Neural cell (in vitro differentiated cells): ENCODE measurements at regions not wholly inside any gene's neighbourhood (a gene's known extent, or its start where the extent isn't known, plus 50 kb on each side); places are given as distances from the start of the nearest gene placed in this dataset.

ENCODE experiments used
- H2AFZ ChIP-seq: fragments of 200-600, 300-800 bp; sonication (generic), shearing (Covaris generic); 2 replicates; pipeline ENCODE4 v1.6.0; 2014; ENCODE audit warnings: low read depth, mild to moderate bottlenecking, antibody characterized with exemption, low read length, moderate library complexity
- H3F3A ChIP-seq: fragments of 200-600 bp; shearing (Covaris generic); 2 replicates; pipeline ENCODE4 v1.6.1; 2016; ENCODE audit warnings: mild to moderate bottlenecking, moderate library complexity, mixed read lengths, antibody characterized with exemption, low read length; ENCODE audit not compliant: insufficient read depth, poor library complexity, severe bottlenecking
- H3K27ac ChIP-seq: fragments of 200-600, 300-800 bp; sonication (generic), shearing (Covaris generic); 2 replicates; pipeline ENCODE4 v1.5.1; 2014; ENCODE audit warnings: mild to moderate bottlenecking, low read length, moderate library complexity
- H3K27me3 ChIP-seq: fragments of 300-800, 200-600 bp; sonication (generic), shearing (Covaris generic); 2 replicates; pipeline ENCODE4 v1.6.0; 2014; ENCODE audit warnings: mild to moderate bottlenecking, low read depth, low read length, moderate library complexity; ENCODE audit not compliant: insufficient read depth
- H3K36me3 ChIP-seq: fragments of 300-800, 200-600 bp; sonication (generic), shearing (Covaris generic); 2 replicates; pipeline ENCODE4 v1.5.1; 2014; ENCODE audit warnings: mild to moderate bottlenecking, antibody characterized with exemption, low read length, moderate library complexity; ENCODE audit not compliant: insufficient read depth
- H3K4me2 ChIP-seq: fragments of 300-800, 200-600 bp; sonication (generic), shearing (Covaris generic); 2 replicates; pipeline ENCODE4 v1.6.0; 2014; ENCODE audit warnings: mild to moderate bottlenecking, low read length
- H3K4me3 ChIP-seq: fragments of 300-800, 200-600 bp; sonication (generic), shearing (Covaris generic); 2 replicates; pipeline ENCODE4 v1.5.1; 2014; ENCODE audit warnings: mild to moderate bottlenecking, low read length, moderate library complexity
- H3K79me2 ChIP-seq: fragments of 200-600 bp; shearing (Covaris generic); replicated peaks from 2 replicates; pipeline ENCODE4 v1.6.0; 2014; ENCODE audit warnings: mild to moderate bottlenecking, low read length, moderate library complexity; ENCODE audit not compliant: insufficient read depth
- H3K9ac ChIP-seq: fragments of 300-800, 200-600 bp; sonication (generic), shearing (Covaris generic); 2 replicates; pipeline ENCODE4 v1.6.1; 2016; ENCODE audit warnings: mild to moderate bottlenecking, low read length, mixed read lengths
- H3K9me2 ChIP-seq: fragments of 200-600 bp; shearing (Covaris generic); 2 replicates; pipeline ENCODE4 v1.6.1; 2016; ENCODE audit warnings: mild to moderate bottlenecking, low read length, mixed read lengths; ENCODE audit not compliant: insufficient read depth
- H3K9me3 ChIP-seq: fragments of 200-600, 300-800 bp; sonication (generic), shearing (Covaris generic); 2 replicates; pipeline ENCODE4 v1.6.1; 2016; ENCODE audit warnings: mild to moderate bottlenecking, mixed run types, low read length, moderate library complexity, mixed read lengths
- H4K20me1 ChIP-seq: fragments of 200-600 bp; shearing (Covaris generic); 2 replicates; pipeline ENCODE4 v1.6.1; 2016; ENCODE audit warnings: mild to moderate bottlenecking, mixed run types; ENCODE audit not compliant: insufficient read depth
- EP300 ChIP-seq: fragments of 450-650 bp; conservative IDR thresholded peaks from 2 replicates; pipeline ENCODE4 v1.6.1; 2014; ENCODE audit warnings: antibody characterized with exemption, mild to moderate bottlenecking, moderate library complexity; ENCODE audit not compliant: poor library complexity, severe bottlenecking
- EZH2 ChIP-seq: fragments of 200-600, 300-800 bp; shearing (Covaris generic), sonication (generic); IDR thresholded peaks from 2 replicates; pipeline ENCODE4 v1.6.1; 2014; ENCODE audit warnings: antibody characterized with exemption, low read length, borderline replicate concordance, mild to moderate bottlenecking; ENCODE audit not compliant: insufficient read depth, poor library complexity, severe bottlenecking
- MXI1 ChIP-seq: fragments of 450-650 bp; conservative IDR thresholded peaks from 2 replicates; pipeline ENCODE4 v1.6.1; 2014; ENCODE audit warnings: antibody characterized with exemption, mild to moderate bottlenecking; ENCODE audit not compliant: poor library complexity, severe bottlenecking
- POLR2AphosphoS5 ChIP-seq: IDR thresholded peaks from 2 replicates; pipeline ENCODE4 v1.6.1; 2012
- RAD21 ChIP-seq: fragments of 450-650 bp; conservative IDR thresholded peaks from 2 replicates; pipeline ENCODE4 v1.6.1; 2014; ENCODE audit warnings: antibody characterized with exemption, mild to moderate bottlenecking, moderate library complexity
- SMC3 ChIP-seq: fragments of 450-650 bp; conservative IDR thresholded peaks from 2 replicates; pipeline ENCODE4 v1.6.1; 2014; ENCODE audit warnings: antibody characterized with exemption, mild to moderate bottlenecking, moderate library complexity; ENCODE audit not compliant: poor library complexity
- TF ChIP-seq, protein P1 (sequence below): fragments of 450-650 bp; IDR thresholded peaks from 2 replicates; pipeline ENCODE4 v1.5.1; 2014; ENCODE audit warnings: antibody characterized with exemption, mild to moderate bottlenecking, moderate library complexity; ENCODE audit not compliant: poor library complexity, severe bottlenecking
- TF ChIP-seq, protein P2 (sequence below): IDR thresholded peaks from 2 replicates; pipeline ENCODE4 v1.6.1; 2012; ENCODE audit warnings: borderline replicate concordance

DNA sequence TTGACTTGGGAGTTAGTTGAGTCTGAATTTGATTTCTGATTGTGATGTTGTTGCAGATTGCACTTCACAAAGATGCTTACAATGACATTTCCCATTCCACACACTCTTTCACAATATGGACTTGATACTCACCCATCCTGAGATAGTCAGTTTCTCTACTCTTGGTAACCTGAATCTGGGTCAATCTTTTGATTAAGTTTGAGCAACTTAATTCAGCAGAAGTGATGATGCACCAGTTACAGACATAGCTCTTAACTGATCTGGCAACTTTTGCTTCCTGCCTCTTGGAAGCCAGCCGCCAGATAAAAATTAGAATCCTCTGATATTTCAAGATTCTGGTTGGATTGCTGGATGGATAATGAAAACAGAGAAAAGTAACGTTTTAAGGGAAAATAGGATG lies 79.7 kb upstream of the OSMR start:
- Histone ChIP-seq H3K36me3 (no peaks in the 10 kb centered on the region), H4K20me1 (no peaks in the 10 kb centered on the region), H3F3A (no peaks in the 10 kb centered on the region), H3K9me2 (no peaks in the 10 kb centered on the region), H2AFZ (no peak overlapping the region), H3K27ac (no peak overlapping the region), H3K4me2 (no peak overlapping the region), H3K79me2 (no peaks in the 10 kb centered on the region), H3K27me3 (no peaks in the 10 kb centered on the region), H3K9ac (no peak overlapping the region), H3K4me3 (no peak overlapping the region), H3K9me3 (peaks cover 5% of the 10 kb centered on the region)
- TF ChIP-seq EP300 (no peak), POLR2AphosphoS5 (no peak), MXI1 (no peak), EZH2 (no peak), RAD21 (no peak), SMC3 (no peak)
- TF ChIP-seq, protein P1, sequence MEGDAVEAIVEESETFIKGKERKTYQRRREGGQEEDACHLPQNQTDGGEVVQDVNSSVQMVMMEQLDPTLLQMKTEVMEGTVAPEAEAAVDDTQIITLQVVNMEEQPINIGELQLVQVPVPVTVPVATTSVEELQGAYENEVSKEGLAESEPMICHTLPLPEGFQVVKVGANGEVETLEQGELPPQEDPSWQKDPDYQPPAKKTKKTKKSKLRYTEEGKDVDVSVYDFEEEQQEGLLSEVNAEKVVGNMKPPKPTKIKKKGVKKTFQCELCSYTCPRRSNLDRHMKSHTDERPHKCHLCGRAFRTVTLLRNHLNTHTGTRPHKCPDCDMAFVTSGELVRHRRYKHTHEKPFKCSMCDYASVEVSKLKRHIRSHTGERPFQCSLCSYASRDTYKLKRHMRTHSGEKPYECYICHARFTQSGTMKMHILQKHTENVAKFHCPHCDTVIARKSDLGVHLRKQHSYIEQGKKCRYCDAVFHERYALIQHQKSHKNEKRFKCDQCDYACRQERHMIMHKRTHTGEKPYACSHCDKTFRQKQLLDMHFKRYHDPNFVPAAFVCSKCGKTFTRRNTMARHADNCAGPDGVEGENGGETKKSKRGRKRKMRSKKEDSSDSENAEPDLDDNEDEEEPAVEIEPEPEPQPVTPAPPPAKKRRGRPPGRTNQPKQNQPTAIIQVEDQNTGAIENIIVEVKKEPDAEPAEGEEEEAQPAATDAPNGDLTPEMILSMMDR, result no peak
- TF ChIP-seq, protein P2, sequence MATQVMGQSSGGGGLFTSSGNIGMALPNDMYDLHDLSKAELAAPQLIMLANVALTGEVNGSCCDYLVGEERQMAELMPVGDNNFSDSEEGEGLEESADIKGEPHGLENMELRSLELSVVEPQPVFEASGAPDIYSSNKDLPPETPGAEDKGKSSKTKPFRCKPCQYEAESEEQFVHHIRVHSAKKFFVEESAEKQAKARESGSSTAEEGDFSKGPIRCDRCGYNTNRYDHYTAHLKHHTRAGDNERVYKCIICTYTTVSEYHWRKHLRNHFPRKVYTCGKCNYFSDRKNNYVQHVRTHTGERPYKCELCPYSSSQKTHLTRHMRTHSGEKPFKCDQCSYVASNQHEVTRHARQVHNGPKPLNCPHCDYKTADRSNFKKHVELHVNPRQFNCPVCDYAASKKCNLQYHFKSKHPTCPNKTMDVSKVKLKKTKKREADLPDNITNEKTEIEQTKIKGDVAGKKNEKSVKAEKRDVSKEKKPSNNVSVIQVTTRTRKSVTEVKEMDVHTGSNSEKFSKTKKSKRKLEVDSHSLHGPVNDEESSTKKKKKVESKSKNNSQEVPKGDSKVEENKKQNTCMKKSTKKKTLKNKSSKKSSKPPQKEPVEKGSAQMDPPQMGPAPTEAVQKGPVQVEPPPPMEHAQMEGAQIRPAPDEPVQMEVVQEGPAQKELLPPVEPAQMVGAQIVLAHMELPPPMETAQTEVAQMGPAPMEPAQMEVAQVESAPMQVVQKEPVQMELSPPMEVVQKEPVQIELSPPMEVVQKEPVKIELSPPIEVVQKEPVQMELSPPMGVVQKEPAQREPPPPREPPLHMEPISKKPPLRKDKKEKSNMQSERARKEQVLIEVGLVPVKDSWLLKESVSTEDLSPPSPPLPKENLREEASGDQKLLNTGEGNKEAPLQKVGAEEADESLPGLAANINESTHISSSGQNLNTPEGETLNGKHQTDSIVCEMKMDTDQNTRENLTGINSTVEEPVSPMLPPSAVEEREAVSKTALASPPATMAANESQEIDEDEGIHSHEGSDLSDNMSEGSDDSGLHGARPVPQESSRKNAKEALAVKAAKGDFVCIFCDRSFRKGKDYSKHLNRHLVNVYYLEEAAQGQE, result no peak

DNA sequence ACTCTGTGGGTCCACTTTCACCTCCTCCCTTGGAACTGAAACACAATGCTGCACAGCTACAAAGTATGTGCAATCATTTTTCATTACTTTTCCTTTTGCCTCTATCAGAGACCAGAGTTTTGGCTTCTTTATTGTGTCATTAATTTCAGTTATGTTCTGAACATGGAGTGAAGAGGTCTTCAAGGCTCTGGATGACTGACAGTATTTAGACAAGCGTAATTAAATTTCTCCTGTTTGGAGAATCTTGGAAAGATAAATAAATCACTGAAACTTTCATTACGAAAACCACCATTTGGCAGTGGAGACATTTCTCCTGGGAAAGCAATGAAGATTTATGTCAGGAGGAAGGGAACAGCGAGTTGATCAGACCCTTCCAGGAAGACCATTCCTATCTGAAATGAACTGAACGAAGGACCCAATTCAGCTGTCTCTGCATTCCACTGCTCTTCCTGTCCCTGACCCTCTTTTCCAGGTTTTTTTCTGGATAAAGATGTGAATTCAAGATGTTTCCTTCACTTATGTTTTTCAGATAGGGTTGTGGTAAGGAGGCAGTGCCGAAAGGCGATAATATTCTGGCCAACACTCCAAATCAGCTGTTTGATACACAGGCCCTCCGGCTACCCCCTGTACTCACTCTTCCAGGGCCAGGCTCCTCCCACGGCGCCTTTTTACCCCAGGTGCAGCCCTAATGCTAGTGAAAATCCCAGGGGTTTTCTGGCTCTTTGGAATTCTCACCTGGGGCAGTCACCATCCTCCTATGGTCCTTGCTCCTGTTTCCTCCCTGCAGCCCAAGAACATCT lies 77.2 kb upstream of the OSMR start:
- Histone ChIP-seq H3F3A (no peaks in the 10 kb centered on the region), H3K27ac (no peak overlapping the region), H3K27me3 (no peaks in the 10 kb centered on the region), H2AFZ (no peak overlapping the region), H3K9me3 (peaks cover 5% of the 10 kb centered on the region), H3K79me2 (no peaks in the 10 kb centered on the region), H3K4me3 (no peak overlapping the region), H3K9me2 (no peaks in the 10 kb centered on the region), H3K9ac (no peak overlapping the region), H4K20me1 (no peaks in the 10 kb centered on the region), H3K36me3 (no peaks in the 10 kb centered on the region), H3K4me2 (no peak overlapping the region)
- TF ChIP-seq RAD21 (no peak), POLR2AphosphoS5 (no peak), EZH2 (no peak)
- TF ChIP-seq, protein P2, result no peak
